ENCODE measurements at regions not wholly inside any gene's neighbourhood (a gene's known extent, or its start where the extent isn't known, plus 50 kb on each side); places are given as distances from the start of the nearest gene placed in this dataset.

DNA sequence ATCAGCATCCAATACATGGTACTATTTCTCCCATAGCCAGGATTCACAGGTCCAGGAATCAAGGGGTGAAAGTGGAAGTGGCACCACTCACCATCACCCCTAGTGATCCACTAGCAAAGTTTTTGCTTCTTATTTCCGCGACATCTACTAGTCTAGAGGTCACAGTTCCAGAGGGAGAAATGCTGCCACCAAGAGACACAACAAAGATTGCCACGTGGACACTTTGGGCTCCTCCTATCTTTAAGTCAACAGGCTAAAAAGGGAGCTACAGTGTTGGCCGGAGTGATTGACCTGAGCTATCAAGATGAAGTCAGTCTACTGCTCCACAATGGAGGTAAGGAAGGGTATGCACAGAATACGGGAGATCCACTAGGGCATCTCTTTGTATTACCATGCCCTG lies 178.2 kb downstream of the AKR1D1 start:
- TF ChIP-seq, protein P1, sequence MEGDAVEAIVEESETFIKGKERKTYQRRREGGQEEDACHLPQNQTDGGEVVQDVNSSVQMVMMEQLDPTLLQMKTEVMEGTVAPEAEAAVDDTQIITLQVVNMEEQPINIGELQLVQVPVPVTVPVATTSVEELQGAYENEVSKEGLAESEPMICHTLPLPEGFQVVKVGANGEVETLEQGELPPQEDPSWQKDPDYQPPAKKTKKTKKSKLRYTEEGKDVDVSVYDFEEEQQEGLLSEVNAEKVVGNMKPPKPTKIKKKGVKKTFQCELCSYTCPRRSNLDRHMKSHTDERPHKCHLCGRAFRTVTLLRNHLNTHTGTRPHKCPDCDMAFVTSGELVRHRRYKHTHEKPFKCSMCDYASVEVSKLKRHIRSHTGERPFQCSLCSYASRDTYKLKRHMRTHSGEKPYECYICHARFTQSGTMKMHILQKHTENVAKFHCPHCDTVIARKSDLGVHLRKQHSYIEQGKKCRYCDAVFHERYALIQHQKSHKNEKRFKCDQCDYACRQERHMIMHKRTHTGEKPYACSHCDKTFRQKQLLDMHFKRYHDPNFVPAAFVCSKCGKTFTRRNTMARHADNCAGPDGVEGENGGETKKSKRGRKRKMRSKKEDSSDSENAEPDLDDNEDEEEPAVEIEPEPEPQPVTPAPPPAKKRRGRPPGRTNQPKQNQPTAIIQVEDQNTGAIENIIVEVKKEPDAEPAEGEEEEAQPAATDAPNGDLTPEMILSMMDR (conservative IDR thresholded peaks at IDR 0.05; ENCODE audit: low read depth, low read length) = no peak
- no peak overlapping the region for H3K4me3 ChIP-seq (ENCODE audit: low read depth, low read length)
- no peak for DNase-seq (ENCODE audit: low read depth)

DNA sequence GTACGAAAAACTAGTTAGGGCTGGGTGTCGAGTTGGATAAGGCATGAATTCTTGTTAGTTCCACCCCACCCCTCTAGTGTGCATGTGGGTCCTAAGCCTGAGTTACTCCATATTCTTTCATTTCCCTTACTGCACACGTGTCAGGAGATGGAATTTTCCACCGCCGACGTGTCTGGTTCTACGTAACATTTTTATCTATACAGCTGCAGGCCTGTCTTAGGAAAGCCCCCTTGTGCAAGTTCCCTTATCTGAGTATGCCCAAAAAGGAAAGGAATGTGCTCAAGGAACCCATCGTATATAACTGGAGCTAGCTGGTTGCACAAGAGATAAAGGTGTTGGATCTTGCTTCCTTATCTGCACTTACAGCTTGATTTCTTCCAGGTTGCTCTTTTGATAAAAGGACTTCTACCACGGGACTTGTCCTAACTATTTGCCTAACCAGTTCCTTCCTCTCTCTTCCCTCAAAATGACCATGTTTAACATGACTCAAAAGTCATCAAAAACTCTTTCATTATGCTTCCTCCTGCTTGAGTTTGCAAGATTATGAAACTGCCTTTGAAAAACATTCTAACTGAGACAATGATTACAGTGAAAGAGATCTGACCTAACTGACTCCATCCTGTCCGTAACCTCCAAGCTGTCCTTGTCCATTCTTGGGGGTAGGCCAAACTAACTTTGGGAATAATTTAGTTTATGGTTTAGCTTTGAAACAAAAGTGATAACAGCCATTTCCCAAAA lies 181.4 kb downstream of the AKR1D1 start:
- DNase-seq (ENCODE audit: low read depth) = no peak
- TF ChIP-seq, protein P1 (conservative IDR thresholded peaks at IDR 0.05; ENCODE audit: low read depth, low read length) = no peak
- H3K4me3 ChIP-seq (ENCODE audit: low read depth, low read length) = no peak overlapping the region

DNA sequence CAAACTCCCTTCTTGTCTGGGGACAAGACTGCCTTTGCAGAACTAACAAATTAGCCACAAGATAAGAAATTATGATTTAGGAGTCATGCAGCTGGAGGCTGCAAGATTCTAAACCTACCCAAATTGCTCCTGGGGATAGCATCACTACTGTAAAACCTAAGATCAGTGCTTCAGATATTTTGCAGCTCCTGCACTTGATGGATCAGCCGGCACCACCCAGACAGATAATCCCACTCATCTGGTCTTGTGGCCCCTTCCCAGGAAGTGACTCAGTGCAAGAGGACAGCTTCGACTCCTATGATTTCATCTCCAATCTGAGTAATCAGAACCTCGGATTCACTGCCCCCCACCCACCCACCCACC lies 181.9 kb downstream of the AKR1D1 start:
- no peak for DNase-seq (ENCODE audit: low read depth)
- TF ChIP-seq, protein P1 (conservative IDR thresholded peaks at IDR 0.05; ENCODE audit: low read depth, low read length) = no peak
- no peak overlapping the region for H3K4me3 ChIP-seq (ENCODE audit: low read depth, low read length)

DNA sequence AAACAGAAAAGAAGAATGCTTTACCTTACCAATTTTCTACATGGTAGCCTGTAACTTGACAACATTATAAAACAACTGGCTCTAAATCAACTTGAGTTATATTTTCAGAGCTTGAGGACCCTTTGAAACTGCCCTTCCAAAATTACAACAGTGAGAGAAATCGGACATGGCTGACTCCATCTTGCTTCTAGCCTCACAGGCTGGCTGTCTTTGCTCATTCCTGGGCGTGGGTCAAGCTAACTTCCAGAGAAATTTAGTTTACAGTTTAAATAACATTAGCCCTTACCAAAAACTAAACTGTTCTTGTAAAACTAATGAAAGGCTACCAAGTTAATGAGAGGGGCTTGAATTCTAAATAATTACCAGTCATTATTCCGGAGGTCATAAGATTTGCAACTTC lies 183.4 kb downstream of the AKR1D1 start:
- TF ChIP-seq, protein P1 (conservative IDR thresholded peaks at IDR 0.05; ENCODE audit: low read depth, low read length) = no peak
- no peak for DNase-seq (ENCODE audit: low read depth)
- no peak overlapping the region for H3K4me3 ChIP-seq (ENCODE audit: low read depth, low read length)

DNA sequence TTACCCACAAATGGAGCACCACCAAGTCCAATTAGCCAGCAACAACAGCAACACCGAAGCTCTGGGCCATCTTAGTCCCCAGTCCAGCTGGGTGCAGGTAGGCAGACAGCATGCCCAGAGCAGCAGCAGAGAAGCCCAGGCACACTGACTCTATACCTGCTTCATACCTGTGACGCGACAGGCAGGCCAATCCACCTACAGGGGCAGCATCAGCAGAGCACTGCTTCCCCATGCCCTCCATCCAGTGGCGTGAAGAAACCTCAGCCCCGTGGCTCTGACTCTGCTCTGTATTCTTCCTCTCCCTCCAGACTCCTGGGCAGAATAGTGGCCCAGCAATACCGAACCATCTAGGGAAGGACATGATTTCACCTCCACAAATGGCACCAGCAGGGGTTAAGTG lies 191.7 kb downstream of the AKR1D1 start:
- no peak overlapping the region for H3K4me3 ChIP-seq (ENCODE audit: low read depth, low read length)
- DNase-seq (ENCODE audit: low read depth) = no peak
- TF ChIP-seq, protein P1 (conservative IDR thresholded peaks at IDR 0.05; ENCODE audit: low read depth, low read length) = no peak

DNA sequence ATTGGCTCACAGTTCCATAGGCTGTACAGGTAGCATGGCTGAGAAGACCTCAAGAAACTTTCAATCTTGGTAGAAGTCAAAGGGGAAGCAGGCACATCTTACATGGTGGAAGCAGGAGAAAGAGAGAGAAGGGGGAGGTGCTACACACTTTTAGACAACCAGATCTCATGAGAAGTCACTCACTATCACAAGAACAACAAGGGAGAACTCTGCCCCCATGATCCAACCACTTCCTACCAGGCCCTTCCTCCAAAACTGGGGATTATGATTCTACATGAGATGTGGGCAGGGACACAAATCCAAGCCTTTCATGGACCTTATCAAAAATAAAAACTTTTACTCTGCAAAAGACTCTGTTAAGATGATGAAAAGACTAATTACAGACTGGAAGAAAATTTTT lies 183.2 kb upstream of the TRIM24 start:
- DNase-seq (ENCODE audit: low read depth) = no peak
- TF ChIP-seq, protein P1 (conservative IDR thresholded peaks at IDR 0.05; ENCODE audit: low read depth, low read length) = no peak

DNA sequence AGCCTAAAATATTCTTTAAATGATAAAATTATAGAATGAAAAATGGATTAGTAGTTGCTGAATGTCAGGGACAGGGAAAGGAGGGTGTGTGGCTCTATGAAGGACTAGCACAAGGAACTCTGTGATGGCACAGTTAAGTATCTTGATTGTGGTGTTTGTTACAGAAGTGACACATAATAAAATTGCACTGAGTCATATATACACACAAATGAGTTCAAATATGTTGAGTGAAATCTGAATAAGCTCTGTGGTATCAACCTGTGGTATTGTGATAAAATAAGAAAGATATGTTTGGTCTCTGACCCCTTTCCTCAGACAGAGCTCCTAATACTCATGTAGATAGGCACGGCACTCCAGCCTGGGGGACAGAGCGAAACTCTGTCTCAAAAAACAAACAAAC lies 181.5 kb upstream of the TRIM24 start:
- DNase-seq (ENCODE audit: low read depth) = no peak
- H3K4me3 ChIP-seq (ENCODE audit: low read depth, low read length) = no peak overlapping the region
- TF ChIP-seq, protein P1 (conservative IDR thresholded peaks at IDR 0.05; ENCODE audit: low read depth, low read length) = no peak

More for the DNA sequence above, 183.2 kb upstream of the TRIM24 start:
- no peak overlapping the region for H3K4me3 ChIP-seq (ENCODE audit: low read depth, low read length)
